ENCODE measurements at regions not wholly inside any gene's neighbourhood (a gene's known extent, or its start where the extent isn't known, plus 50 kb on each side); places are given as distances from the start of the nearest gene placed in this dataset.

- no peak for DNase-seq
These were observed 79.9 kb downstream of the CPZ start for GRCh38 chr4:8672486-8672885.

- DNase-seq, result no peak
These were observed 79.2 kb downstream of the CPZ start for GRCh38 chr4:8671712-8672290.
